ENCODE measurements at regions not wholly inside any gene's neighbourhood (a gene's known extent, or its start where the extent isn't known, plus 50 kb on each side); places are given as distances from the start of the nearest gene placed in this dataset.

- no peaks in the 10 kb centered on the region for H3K36me3 Mint-ChIP-seq (ENCODE audit: insufficient read depth, unreplicated experiment)
- Histone ChIP-seq H3K4me3 (ENCODE audit: low read depth, low read length) (no peak overlapping the region), H3K4me1 (no peaks in the 10 kb centered on the region), H3K36me3 (ENCODE audit: control insufficient read depth, insufficient read depth, low read length) (no peaks in the 10 kb centered on the region), H3K27me3 (replicated peaks; ENCODE audit: control insufficient read depth, insufficient read depth, low read length) (no peaks in the 10 kb centered on the region), H3K9me3 (no peaks in the 10 kb centered on the region)
- TF ChIP-seq CTCF (IDR thresholded peaks at IDR 0.05; ENCODE audit: insufficient read depth in 1 of 2, low read depth in 1 of 2, low read length in 1 of 2, severe bottlenecking in 1 of 2, unreplicated experiment in 1 of 2), result no peak
- no peaks in the 10 kb centered on the region for H3K27me3 Mint-ChIP-seq (ENCODE audit: insufficient read depth, unreplicated experiment)
- no TSS peak for BruUV-seq (replicated peaks)
- CTCF ChIA-PET, result no interaction called here
- no peak overlapping the region for H3K4me3 Mint-ChIP-seq (ENCODE audit: unreplicated experiment)
- no peaks in the 10 kb centered on the region for H3K9me3 Mint-ChIP-seq (ENCODE audit: unreplicated experiment)
- H3K27ac Mint-ChIP-seq (ENCODE audit: unreplicated experiment), result no peak overlapping the region
- no peaks in the 10 kb centered on the region for H3K4me1 Mint-ChIP-seq (ENCODE audit: low read depth, unreplicated experiment)
- no peak for DNase-seq
- intact Hi-C loops (cut with micrococcal nuclease; ENCODE audit: unreplicated experiment), result no loop called here
- POLR2A ChIA-PET, result no interaction called here
Observed at GRCh38 chr1:79874289-79874688, 867.8 kb upstream of the ADGRL4 start.

GRCh38 chr1:79859212-79859948 lies 852.9 kb upstream of the ADGRL4 start:
- ChIA-PET POLR2A (no interaction called here), CTCF (no interaction called here)
- BruUV-seq (replicated peaks), result no TSS peak
- Histone ChIP-seq H3K36me3 (ENCODE audit: control insufficient read depth, insufficient read depth, low read length) (no peaks in the 10 kb centered on the region), H3K4me1 (peaks cover 9% of the 10 kb centered on the region), H3K9me3 (no peaks in the 10 kb centered on the region), H3K27me3 (replicated peaks; ENCODE audit: control insufficient read depth, insufficient read depth, low read length) (no peaks in the 10 kb centered on the region), H3K4me3 (ENCODE audit: low read depth, low read length) (no peak overlapping the region)
- Mint-ChIP-seq H3K4me3 (ENCODE audit: unreplicated experiment) (no peak overlapping the region), H3K36me3 (ENCODE audit: insufficient read depth, unreplicated experiment) (no peaks in the 10 kb centered on the region), H3K27ac (ENCODE audit: unreplicated experiment) (peak overlapping the region; percentile 39), H3K4me1 (ENCODE audit: low read depth, unreplicated experiment) (peaks cover 11% of the 10 kb centered on the region), H3K9me3 (ENCODE audit: unreplicated experiment) (peaks cover 15% of the 10 kb centered on the region), H3K27me3 (ENCODE audit: insufficient read depth, unreplicated experiment) (no peaks in the 10 kb centered on the region)
- DNase-seq, result peak in 1 of 2 experiments; percentile 3
- no peak for TF ChIP-seq CTCF (IDR thresholded peaks at IDR 0.05; ENCODE audit: insufficient read depth in 1 of 2, low read depth in 1 of 2, low read length in 1 of 2, severe bottlenecking in 1 of 2, unreplicated experiment in 1 of 2)
- intact Hi-C loops (cut with micrococcal nuclease; ENCODE audit: unreplicated experiment), result no loop called here

GRCh38 chr1:79852004-79852403 lies 845.5 kb upstream of the ADGRL4 start:
- Mint-ChIP-seq H3K27ac (ENCODE audit: unreplicated experiment) (no peak overlapping the region), H3K36me3 (ENCODE audit: insufficient read depth, unreplicated experiment) (no peaks in the 10 kb centered on the region), H3K27me3 (ENCODE audit: insufficient read depth, unreplicated experiment) (no peaks in the 10 kb centered on the region), H3K9me3 (ENCODE audit: unreplicated experiment) (no peaks in the 10 kb centered on the region), H3K4me3 (ENCODE audit: unreplicated experiment) (no peak overlapping the region), H3K4me1 (ENCODE audit: low read depth, unreplicated experiment) (peaks cover 5% of the 10 kb centered on the region)
- Histone ChIP-seq H3K9me3 (no peaks in the 10 kb centered on the region), H3K27me3 (replicated peaks; ENCODE audit: control insufficient read depth, insufficient read depth, low read length) (no peaks in the 10 kb centered on the region), H3K4me3 (ENCODE audit: low read depth, low read length) (no peak overlapping the region), H3K36me3 (ENCODE audit: control insufficient read depth, insufficient read depth, low read length) (no peaks in the 10 kb centered on the region), H3K4me1 (no peaks in the 10 kb centered on the region)
- intact Hi-C loops (cut with micrococcal nuclease; ENCODE audit: unreplicated experiment), result no loop called here
- peak; percentile 19 to 31 for TF ChIP-seq CTCF (IDR thresholded peaks at IDR 0.05; ENCODE audit: insufficient read depth in 1 of 2, low read depth in 1 of 2, low read length in 1 of 2, severe bottlenecking in 1 of 2, unreplicated experiment in 1 of 2)
- ChIA-PET CTCF (no interaction called here), POLR2A (no interaction called here)
- peak; percentile 17 to 31 for DNase-seq
- no TSS peak for BruUV-seq (replicated peaks)

Data from Caco-2 (cell line).